GM12878 (cell line): ENCODE measurements at regions not wholly inside any gene's neighbourhood (a gene's known extent, or its start where the extent isn't known, plus 50 kb on each side); places are given as distances from the start of the nearest gene placed in this dataset.

ENCODE experiments used
- ATAC-seq: fragments of 200-7000 bp; cut with Tn5 transposase; 3 replicates; pipeline ENCODE4 v1.9.1; 2020; ENCODE audit warnings: mild to moderate bottlenecking, moderate library complexity
- BruUV-seq: library from RNA; stranded (reverse); fragments of 400-500 nt; replicated peaks from 2 replicates; lab custom pipeline; 2021; lab: Mats Ljungman, UMichigan
- CTCF ChIA-PET: fragments of 300-600 bp; sonication (Branson Sonifier 250); formaldehyde crosslinking; extraction: SDS; loops from one replicate; lab custom pipeline; 2021; ENCODE audit warnings: inconsistent platforms; lab: Yijun Ruan, JAX
- POLR2A ChIA-PET: fragments of 350-600 bp; formaldehyde crosslinking; extraction: SDS; loops from one replicate; lab custom pipeline; 2021; ENCODE audit warnings: inconsistent platforms; lab: Charles Lee
- RAD21 ChIA-PET: fragments of 300-600 bp; sonication (Branson Sonifier 250); formaldehyde crosslinking; loops from one replicate; lab custom pipeline; 2023; ENCODE audit warnings: antibody characterized with exemption; ENCODE audit not compliant: unreplicated experiment; lab: Charles Lee
- SMC1A ChIA-PET: fragments of 300-600 bp; sonication (Branson Sonifier 250); formaldehyde crosslinking; loops from one replicate; lab custom pipeline; 2023; ENCODE audit not compliant: unreplicated experiment, uncharacterized antibody; lab: Charles Lee
- DNase-seq: peaks from one replicate; pipeline ENCODE4 v3.0.0-alpha.2; 2011; ENCODE audit warnings: low read depth, low spot score
- FAIRE-seq: peaks from 3 replicates; lab custom pipeline; 2011; peaks lifted over from hg19 to GRCh38; lab: Jason Lieb, UNC
- H2AFZ ChIP-seq: 2 replicates; pipeline ENCODE4 v1.6.0; 2011; ENCODE audit warnings: low read depth, low read length, control low read depth; ENCODE audit not compliant: control insufficient read depth
- H3K27ac ChIP-seq: 2 replicates; pipeline ENCODE4 v1.5.1; 2011; ENCODE audit warnings: control low read depth; ENCODE audit not compliant: control insufficient read depth, insufficient read depth
- H3K27me3 ChIP-seq, 2 experiments: replicated peaks in 1 of 2; 2 replicates each; pipeline versions ENCODE4 v1.6.0 to v1.6.1; 2011; ENCODE audit warnings: low read length in 1 of 2; ENCODE audit not compliant: control insufficient read depth in 2 of 2, insufficient read depth in 2 of 2
- H3K36me3 ChIP-seq, 2 experiments: 2 replicates each; pipeline ENCODE4 v1.5.1; 2011; ENCODE audit warnings: low read length in 1 of 2; ENCODE audit not compliant: control insufficient read depth in 2 of 2, insufficient read depth in 2 of 2
- H3K4me1 ChIP-seq: 2 replicates; pipeline ENCODE4 v1.6.1; 2011; ENCODE audit warnings: mild to moderate bottlenecking, low read length, moderate library complexity, mixed read lengths; ENCODE audit not compliant: control insufficient read depth, insufficient read depth
- H3K4me2 ChIP-seq: 2 replicates; pipeline ENCODE4 v1.6.0; 2011; ENCODE audit warnings: control low read depth; ENCODE audit not compliant: control insufficient read depth, insufficient read depth
- H3K4me3 ChIP-seq: fragments of 200-600 bp; sonication (generic); 2 replicates; pipeline ENCODE4 v1.5.1; 2016
- H3K79me2 ChIP-seq: 2 replicates; pipeline ENCODE4 v1.6.0; 2011; ENCODE audit warnings: low read length; ENCODE audit not compliant: control insufficient read depth, insufficient read depth
- H3K9ac ChIP-seq: 2 replicates; pipeline ENCODE4 v1.8.0; 2011; ENCODE audit warnings: low read length, control low read depth, mixed read lengths; ENCODE audit not compliant: control insufficient read depth, insufficient read depth
- H3K9me3 ChIP-seq: replicated peaks from 3 replicates; pipeline ENCODE4 v1.5.1; 2011; ENCODE audit warnings: mild to moderate bottlenecking, low read length; ENCODE audit not compliant: control insufficient read depth, insufficient read depth
- H4K20me1 ChIP-seq: 2 replicates; pipeline ENCODE4 v1.6.0; 2011; ENCODE audit not compliant: control insufficient read depth, insufficient read depth
- CBFB ChIP-seq: IDR thresholded peaks from 2 replicates; pipeline ENCODE4 v1.6.1; 2016; ENCODE audit warnings: antibody characterized with exemption, low read depth
- CREM ChIP-seq: IDR thresholded peaks from 2 replicates; pipeline ENCODE4 v1.6.1; 2014; ENCODE audit warnings: antibody characterized with exemption, low read depth
- GABPA ChIP-seq: IDR thresholded peaks from 2 replicates; pipeline ENCODE4 v1.6.1; 2014; ENCODE audit warnings: antibody characterized with exemption, low read depth, mild to moderate bottlenecking, inconsistent platforms
- JUNB ChIP-seq: IDR thresholded peaks from 2 replicates; pipeline ENCODE4 v1.6.1; 2016; ENCODE audit warnings: antibody characterized with exemption, mild to moderate bottlenecking
- KLF5 ChIP-seq: fragments of 450-650 bp; IDR thresholded peaks from 2 replicates; pipeline ENCODE4 v1.6.1; 2014; ENCODE audit warnings: mild to moderate bottlenecking; ENCODE audit not compliant: partially characterized antibody
- NFIC ChIP-seq: IDR thresholded peaks from 2 replicates; pipeline ENCODE4 v1.6.1; 2012; ENCODE audit warnings: low read depth, mild to moderate bottlenecking, inconsistent platforms, low read length, moderate library complexity
- POLR2AphosphoS2 ChIP-seq: IDR thresholded peaks from 2 replicates; pipeline ENCODE4 v1.6.1; 2011; ENCODE audit warnings: low read depth, mild to moderate bottlenecking, low read length, improper control_type of control experiment, moderate library complexity
- RUNX3 ChIP-seq: IDR thresholded peaks from 2 replicates; pipeline ENCODE4 v1.6.1; 2012; ENCODE audit warnings: low read length, inconsistent platforms
- STAT1 ChIP-seq: fragments of 450-650 bp; conservative IDR thresholded peaks from 2 replicates; pipeline ENCODE4 v1.6.1; 2014; ENCODE audit warnings: antibody characterized with exemption, mild to moderate bottlenecking
- YBX1 ChIP-seq: fragments of 450-650 bp; IDR thresholded peaks from 2 replicates; pipeline ENCODE4 v1.6.1; 2016; ENCODE audit warnings: antibody characterized with exemption
- YY1 ChIP-seq: IDR thresholded peaks from 2 replicates; pipeline ENCODE4 v1.6.1; 2011; ENCODE audit warnings: low read depth, mild to moderate bottlenecking, low read length
- in situ Hi-C: fragments of 300-500 bp; cut with MboI; formaldehyde crosslinking; loops from 9 replicates; pipeline ENCODE4 v1.14.3; 2018; ENCODE audit warnings: mixed read lengths
- intact Hi-C: fragments of 100-400 bp; cut with micrococcal nuclease; formaldehyde crosslinking; loops from one replicate; pipeline ENCODE4 v1.14.2; 2022; ENCODE audit not compliant: unreplicated experiment
- TF ChIP-seq, protein P1 (sequence below): fragments of 150-350 bp; IDR thresholded peaks from 2 replicates; pipeline ENCODE4 v1.6.1; 2016; ENCODE audit warnings: low read depth, low read length
- TF ChIP-seq, protein P2 (sequence below): fragments of 450-650 bp; IDR thresholded peaks from 2 replicates; pipeline ENCODE4 v1.6.1; 2016; ENCODE audit warnings: mild to moderate bottlenecking, moderate library complexity, borderline replicate concordance
- TF ChIP-seq, protein P3 (sequence below): fragments of 450-650 bp; IDR thresholded peaks from 2 replicates; pipeline ENCODE4 v1.6.1; 2014; ENCODE audit warnings: mild to moderate bottlenecking

DNA sequence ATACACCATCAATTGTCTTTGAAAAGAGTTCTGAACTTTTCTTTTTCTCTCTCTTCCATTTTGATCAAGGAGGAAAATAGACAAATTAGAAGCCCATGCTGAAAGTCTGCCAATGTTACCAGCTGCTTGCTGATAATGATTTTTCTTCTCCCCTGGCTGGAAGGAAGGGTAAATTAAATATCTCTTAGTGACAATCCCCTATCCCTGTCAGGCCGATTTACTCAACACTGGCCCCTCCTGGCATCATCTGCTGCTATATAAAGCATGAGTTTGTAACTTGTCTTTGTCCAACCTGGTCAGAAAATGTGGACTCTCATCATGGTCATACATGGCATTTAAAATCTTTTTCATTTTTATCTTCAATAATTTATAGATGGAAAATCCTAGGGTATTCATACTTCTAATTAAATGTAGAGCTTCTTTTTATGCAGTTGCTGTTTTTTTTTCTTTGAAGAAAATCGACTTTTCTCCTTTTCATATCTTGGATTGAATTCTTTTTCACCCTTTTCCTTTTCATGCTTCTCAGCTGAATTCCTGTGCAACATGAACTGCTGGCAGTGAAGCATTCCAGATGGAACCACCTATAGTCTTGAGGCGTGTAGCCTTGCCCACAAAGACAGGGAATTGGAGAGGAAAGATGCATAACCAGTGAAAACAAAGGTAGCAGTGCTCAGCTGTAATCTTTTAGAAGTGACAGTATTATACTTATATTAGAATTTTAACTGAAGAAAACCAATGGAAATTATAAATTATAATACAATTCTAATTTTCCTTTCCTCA is 214.7 kb upstream of the PTGFR start (continued):
- TF ChIP-seq, protein P1, sequence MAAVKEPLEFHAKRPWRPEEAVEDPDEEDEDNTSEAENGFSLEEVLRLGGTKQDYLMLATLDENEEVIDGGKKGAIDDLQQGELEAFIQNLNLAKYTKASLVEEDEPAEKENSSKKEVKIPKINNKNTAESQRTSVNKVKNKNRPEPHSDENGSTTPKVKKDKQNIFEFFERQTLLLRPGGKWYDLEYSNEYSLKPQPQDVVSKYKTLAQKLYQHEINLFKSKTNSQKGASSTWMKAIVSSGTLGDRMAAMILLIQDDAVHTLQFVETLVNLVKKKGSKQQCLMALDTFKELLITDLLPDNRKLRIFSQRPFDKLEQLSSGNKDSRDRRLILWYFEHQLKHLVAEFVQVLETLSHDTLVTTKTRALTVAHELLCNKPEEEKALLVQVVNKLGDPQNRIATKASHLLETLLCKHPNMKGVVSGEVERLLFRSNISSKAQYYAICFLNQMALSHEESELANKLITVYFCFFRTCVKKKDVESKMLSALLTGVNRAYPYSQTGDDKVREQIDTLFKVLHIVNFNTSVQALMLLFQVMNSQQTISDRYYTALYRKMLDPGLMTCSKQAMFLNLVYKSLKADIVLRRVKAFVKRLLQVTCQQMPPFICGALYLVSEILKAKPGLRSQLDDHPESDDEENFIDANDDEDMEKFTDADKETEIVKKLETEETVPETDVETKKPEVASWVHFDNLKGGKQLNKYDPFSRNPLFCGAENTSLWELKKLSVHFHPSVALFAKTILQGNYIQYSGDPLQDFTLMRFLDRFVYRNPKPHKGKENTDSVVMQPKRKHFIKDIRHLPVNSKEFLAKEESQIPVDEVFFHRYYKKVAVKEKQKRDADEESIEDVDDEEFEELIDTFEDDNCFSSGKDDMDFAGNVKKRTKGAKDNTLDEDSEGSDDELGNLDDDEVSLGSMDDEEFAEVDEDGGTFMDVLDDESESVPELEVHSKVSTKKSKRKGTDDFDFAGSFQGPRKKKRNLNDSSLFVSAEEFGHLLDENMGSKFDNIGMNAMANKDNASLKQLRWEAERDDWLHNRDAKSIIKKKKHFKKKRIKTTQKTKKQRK: no peak
- TF ChIP-seq GABPA: no peak

DNA sequence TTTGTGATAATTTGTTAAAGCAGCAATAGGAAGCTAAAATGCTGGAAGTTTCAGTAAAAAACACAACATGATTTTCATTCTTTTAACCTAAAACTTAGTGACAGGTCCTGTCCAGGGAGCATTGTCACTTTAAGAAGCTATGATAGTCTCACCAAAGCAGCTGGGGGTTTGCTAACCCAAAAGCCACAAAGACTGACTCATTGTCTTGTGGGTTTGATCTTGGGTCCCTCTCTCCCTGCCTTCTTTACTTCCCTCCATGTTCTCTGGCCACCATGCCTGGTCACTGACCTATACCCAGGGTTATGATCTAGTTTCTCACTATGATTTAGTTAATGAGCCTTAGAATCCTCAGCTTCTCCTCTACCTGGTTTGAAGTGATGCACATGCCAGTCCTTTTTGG is 213.5 kb upstream of the PTGFR start:
- H3K9ac ChIP-seq: no peak overlapping the region
- ChIA-PET SMC1A (no interaction called here), CTCF (interaction anchor here (1.3 kb wide), 1 partner anchor 10 kb away, joined by 3 read pairs; no protein-coding TSS in a partner anchor), POLR2A (no interaction called here), RAD21 (no interaction called here)
- H3K9me3 ChIP-seq: no peaks in the 10 kb centered on the region
- H2AFZ ChIP-seq: no peak overlapping the region
- no peak overlapping the region for H3K4me3 ChIP-seq
- no peaks in the 10 kb centered on the region for H3K79me2 ChIP-seq
- no TSS peak for BruUV-seq
- H4K20me1 ChIP-seq: no peaks in the 10 kb centered on the region
- no peak for TF ChIP-seq YBX1
- peak; percentile 73; the same call in 1 of the 2 replicates for TF ChIP-seq CBFB
- peak; percentile 88 for TF ChIP-seq RUNX3
- TF ChIP-seq, protein P2, sequence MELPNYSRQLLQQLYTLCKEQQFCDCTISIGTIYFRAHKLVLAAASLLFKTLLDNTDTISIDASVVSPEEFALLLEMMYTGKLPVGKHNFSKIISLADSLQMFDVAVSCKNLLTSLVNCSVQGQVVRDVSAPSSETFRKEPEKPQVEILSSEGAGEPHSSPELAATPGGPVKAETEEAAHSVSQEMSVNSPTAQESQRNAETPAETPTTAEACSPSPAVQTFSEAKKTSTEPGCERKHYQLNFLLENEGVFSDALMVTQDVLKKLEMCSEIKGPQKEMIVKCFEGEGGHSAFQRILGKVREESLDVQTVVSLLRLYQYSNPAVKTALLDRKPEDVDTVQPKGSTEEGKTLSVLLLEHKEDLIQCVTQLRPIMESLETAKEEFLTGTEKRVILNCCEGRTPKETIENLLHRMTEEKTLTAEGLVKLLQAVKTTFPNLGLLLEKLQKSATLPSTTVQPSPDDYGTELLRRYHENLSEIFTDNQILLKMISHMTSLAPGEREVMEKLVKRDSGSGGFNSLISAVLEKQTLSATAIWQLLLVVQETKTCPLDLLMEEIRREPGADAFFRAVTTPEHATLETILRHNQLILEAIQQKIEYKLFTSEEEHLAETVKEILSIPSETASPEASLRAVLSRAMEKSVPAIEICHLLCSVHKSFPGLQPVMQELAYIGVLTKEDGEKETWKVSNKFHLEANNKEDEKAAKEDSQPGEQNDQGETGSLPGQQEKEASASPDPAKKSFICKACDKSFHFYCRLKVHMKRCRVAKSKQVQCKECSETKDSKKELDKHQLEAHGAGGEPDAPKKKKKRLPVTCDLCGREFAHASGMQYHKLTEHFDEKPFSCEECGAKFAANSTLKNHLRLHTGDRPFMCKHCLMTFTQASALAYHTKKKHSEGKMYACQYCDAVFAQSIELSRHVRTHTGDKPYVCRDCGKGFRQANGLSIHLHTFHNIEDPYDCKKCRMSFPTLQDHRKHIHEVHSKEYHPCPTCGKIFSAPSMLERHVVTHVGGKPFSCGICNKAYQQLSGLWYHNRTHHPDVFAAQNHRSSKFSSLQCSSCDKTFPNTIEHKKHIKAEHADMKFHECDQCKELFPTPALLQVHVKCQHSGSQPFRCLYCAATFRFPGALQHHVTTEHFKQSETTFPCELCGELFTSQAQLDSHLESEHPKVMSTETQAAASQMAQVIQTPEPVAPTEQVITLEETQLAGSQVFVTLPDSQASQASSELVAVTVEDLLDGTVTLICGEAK: no peak
- peak; percentile 28; the same call in 1 of the 2 replicates for TF ChIP-seq JUNB
- TF ChIP-seq NFIC: peak; percentile 30; the same call in 1 of the 2 replicates
- 0 out of 2 replicates have a peak, but pooled peaks have one; percentile 17 for TF ChIP-seq YY1
- TF ChIP-seq POLR2AphosphoS2: no peak
- no peak for TF ChIP-seq STAT1
- peak; percentile 14; the same call in 1 of the 2 replicates for TF ChIP-seq CREM
- TF ChIP-seq, protein P3, sequence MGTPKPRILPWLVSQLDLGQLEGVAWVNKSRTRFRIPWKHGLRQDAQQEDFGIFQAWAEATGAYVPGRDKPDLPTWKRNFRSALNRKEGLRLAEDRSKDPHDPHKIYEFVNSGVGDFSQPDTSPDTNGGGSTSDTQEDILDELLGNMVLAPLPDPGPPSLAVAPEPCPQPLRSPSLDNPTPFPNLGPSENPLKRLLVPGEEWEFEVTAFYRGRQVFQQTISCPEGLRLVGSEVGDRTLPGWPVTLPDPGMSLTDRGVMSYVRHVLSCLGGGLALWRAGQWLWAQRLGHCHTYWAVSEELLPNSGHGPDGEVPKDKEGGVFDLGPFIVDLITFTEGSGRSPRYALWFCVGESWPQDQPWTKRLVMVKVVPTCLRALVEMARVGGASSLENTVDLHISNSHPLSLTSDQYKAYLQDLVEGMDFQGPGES: no peak
- no peak for TF ChIP-seq KLF5
- no peaks in the 10 kb centered on the region for H3K27me3 ChIP-seq
- no peak overlapping the region for H3K27ac ChIP-seq
- H3K36me3 ChIP-seq: no peaks in the 10 kb centered on the region
- H3K4me2 ChIP-seq: no peak overlapping the region
- no peak for DNase-seq
- intact Hi-C loops: no loop called here
- in situ Hi-C loops: no loop called here
- no peak for FAIRE-seq
- no peaks in the 10 kb centered on the region for H3K4me1 ChIP-seq
- ATAC-seq: peak; percentile 69
